ENCODE measurements at regions not wholly inside any gene's neighbourhood (a gene's known extent, or its start where the extent isn't known, plus 50 kb on each side); places are given as distances from the start of the nearest gene placed in this dataset.

DNA sequence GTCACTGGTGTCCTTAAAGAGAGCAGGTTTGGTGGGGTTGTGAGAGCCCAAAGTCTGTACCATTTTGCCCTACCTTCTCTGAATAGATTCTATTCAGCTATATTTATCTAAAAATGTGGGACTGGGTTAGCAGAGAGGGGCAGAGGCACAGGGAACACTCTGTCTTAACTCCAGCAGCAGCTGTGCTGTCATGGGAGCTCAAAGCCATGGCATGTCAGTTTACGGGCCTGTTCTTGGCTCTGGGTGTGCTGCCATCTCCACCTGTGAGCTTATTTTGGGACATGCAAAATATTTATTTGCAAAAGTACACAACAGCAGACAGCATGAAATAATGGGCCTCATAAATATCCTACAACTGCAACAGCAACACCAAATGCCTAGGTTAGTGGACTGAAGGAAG, 129.6 kb upstream of the KCTD1 start:
- TF ChIP-seq, protein P1, sequence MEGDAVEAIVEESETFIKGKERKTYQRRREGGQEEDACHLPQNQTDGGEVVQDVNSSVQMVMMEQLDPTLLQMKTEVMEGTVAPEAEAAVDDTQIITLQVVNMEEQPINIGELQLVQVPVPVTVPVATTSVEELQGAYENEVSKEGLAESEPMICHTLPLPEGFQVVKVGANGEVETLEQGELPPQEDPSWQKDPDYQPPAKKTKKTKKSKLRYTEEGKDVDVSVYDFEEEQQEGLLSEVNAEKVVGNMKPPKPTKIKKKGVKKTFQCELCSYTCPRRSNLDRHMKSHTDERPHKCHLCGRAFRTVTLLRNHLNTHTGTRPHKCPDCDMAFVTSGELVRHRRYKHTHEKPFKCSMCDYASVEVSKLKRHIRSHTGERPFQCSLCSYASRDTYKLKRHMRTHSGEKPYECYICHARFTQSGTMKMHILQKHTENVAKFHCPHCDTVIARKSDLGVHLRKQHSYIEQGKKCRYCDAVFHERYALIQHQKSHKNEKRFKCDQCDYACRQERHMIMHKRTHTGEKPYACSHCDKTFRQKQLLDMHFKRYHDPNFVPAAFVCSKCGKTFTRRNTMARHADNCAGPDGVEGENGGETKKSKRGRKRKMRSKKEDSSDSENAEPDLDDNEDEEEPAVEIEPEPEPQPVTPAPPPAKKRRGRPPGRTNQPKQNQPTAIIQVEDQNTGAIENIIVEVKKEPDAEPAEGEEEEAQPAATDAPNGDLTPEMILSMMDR (IDR thresholded peaks at IDR 0.05), result no peak

DNA sequence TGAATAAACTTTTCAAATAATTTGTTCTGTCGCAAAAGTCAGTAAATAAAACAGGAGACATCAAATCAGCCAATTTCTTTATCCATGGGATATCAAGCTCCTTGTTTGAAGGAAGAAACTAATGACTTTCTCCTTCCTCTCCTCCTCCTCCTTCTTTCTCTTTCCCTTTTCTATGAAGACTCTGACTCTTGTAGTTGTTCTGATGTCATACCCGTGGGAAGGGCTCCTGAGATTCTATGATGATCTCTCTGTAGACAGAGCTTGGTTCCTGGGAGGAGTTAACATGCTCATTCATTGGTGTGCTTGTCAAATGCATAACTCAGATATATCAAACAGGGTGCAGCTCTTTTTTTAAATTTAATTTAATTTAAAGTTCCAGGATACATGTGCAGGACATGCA, 118.7 kb upstream of the KCTD1 start:
- TF ChIP-seq, protein P1 (IDR thresholded peaks at IDR 0.05), result no peak

DNA sequence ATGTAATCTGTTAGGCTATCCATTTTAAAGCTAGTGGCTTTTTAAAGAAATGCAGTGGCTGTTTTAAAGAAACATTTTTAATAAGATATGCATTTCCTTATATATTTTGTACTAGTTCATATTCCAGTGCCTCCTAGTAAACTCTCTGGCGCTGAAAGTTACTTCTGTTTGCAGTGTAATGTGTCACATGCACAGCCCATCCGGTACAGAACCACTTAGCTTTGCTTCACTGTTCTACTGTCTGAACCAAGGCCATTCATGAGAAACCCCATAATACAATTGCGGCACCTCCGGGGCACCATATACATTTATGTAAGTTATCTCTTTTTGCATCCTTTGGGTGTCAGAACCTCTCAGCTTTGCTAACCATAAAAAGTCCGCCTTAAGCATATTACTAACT, 114.6 kb upstream of the KCTD1 start:
- TF ChIP-seq, protein P1 (IDR thresholded peaks at IDR 0.05), result no peak

DNA sequence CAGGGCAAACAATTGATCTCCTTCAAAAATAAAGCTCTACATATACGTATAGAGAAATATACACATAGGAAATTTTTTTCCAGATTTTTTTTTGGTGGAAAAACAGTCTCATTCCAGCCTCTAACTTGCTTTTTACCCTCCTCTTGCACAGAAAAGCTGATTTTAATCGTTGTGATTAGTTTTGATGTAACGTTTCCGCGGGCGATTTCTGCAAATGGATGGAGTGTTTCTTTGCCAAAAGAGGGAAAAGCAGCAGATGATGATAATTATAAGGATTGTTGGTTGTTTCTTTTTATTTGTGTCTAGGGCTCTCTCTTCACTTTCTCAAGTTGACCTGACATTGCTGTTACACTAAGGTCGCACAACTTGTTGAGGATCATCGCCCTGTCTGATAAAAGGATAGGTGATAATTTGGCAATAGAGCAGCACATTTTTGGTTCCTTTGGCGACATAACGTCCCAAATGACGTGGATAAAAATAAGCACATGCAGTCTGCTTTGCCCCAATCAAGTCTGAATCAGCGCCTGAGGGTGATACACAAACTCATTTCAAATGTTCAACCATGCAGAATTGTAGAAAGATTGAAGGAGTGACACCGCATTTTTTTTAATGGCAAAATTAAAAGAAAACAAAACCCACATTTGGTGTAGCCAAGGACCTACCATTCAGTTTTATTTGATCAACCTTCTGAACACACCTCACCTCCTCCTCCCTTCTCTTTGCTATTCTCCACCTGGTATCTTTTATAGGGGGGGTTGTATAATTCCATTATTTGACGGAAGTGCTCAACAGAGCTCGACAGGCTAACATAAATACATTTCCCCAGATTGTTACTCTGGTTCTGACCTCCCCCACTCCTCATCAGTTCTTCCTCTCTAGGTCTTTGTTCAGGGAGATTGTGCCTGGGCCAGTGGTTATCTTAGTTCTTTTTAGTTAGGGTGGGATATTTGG, 109.6 kb upstream of the KCTD1 start:
- TF ChIP-seq, protein P1 (IDR thresholded peaks at IDR 0.05), result no peak

DNA sequence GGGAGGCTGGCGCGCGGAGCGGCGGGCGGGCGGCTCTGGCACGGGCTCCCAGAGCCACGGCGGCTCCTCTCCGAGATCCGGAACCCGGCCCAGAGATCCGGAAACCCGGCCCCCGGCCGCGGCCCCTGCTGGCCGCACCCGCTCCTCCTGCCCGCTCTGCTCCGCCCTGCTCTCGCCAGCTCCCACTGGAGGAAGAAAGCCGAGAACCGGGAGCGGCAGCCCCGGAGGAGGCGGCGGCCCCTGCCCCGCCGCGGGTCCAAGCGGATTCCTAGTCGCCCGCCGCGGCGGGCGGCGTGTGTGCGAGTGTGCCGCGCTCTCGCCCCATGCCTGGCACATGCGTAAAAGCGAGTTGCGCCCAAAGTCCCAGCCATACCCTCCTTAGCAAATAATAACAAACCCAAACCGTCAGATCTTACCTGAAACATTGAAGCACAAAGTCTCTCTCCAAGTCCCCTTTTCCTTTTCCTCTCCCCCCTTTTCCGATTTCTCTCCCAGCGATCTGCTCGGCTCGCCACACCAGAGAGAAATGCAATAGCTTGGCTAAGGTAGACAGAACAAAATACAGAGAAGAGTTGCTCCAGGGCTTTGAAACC, 108.7 kb upstream of the KCTD1 start:
- TF ChIP-seq, protein P1 (IDR thresholded peaks at IDR 0.05), result peak; percentile 25; the same call in 1 of the 2 replicates

DNA sequence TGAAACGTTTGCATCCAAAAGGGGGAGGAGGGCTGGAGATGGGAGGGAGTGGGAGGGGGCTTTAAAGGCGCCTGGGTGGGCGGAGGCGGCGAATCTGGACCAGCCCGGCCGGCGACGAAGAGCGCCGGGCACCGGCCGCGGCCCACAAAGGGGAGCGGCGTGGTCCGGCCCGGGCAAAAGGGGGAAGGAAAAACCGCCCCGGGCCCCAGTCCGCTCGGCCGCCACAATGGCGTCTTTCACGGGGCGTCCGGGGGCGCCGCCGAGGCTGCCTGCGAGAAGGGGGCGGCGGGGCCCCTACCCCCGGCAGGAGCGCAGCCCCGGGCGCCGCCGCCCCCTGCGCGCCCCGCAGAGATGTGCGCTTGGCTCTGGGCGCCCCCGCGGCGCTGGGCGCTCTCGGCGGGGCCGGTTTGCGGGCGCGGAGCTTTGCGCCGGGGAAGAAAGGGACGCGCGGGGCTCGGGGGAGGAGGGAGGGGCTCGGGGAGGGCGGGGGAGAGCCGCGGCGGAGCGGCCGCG, 108.1 kb upstream of the KCTD1 start:
- TF ChIP-seq, protein P1 (IDR thresholded peaks at IDR 0.05), result no peak

DNA sequence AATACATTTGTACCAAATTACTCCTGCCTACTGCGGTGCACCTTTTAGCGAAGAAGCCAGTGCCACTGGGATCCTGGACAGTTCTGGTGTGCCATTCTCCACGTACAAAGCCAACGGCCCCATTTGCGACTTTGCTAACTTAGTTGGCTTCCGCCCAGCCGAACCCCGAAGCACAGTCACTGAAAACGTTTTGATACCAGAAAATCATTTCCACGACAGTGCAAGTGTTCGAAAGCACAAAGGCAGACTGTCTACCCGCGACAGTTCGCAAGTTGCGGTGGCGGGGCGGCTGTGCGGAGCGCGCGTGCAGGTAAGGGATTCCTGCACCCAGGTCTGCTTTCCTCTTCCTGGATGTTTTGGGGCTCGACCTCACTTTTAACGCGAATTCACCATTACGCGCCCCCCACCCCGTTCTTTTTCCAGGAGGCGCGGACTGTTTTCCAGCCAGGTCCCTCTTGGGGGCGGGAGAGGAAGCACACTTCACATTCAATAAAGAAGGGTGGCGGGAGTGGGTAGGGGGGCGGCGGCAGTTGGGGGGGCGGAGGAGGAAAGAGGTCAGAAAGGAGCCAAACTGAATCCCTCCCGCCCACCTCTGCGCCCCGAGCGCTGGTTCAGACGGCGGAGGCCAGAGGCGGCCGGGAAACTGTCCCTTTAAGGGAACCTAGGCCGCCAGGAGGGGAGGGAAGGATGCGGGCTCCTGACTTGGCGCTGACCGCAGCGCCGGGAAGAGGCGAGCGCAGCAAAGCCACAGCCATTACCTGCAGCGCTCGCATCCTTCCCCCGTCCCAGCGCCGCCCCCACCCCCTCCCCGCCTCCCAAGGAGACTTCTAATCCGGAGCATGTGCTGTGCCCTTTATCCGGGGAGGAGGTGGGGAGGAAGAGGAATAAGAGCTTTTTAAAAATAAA, 107.4 kb upstream of the KCTD1 start:
- TF ChIP-seq, protein P1 (IDR thresholded peaks at IDR 0.05), result no peak
